ENCODE measurements at regions not wholly inside any gene's neighbourhood (a gene's known extent, or its start where the extent isn't known, plus 50 kb on each side); places are given as distances from the start of the nearest gene placed in this dataset.

- no peaks in the 10 kb centered on the region for H3K36me3 Mint-ChIP-seq
- no peaks in the 10 kb centered on the region for H3K9me3 Mint-ChIP-seq
- H3K4me1 Mint-ChIP-seq, result peaks cover 15% of the 10 kb centered on the region
- ATAC-seq (no peak; the same call in 1 of the 2 replicates), DNase-seq (ENCODE audit: low spot score) (no peak)
- H3K27ac Mint-ChIP-seq, result peak overlapping the region; percentile 87
- no peak for TF ChIP-seq HMGA2 (CRISPR knock-in tag; IDR thresholded peaks at IDR 0.05)
- TF ChIP-seq KAT7 (CRISPR knock-in tag; IDR thresholded peaks at IDR 0.05; ENCODE audit: borderline replicate concordance), result no peak
- no peak for TF ChIP-seq ZBTB21 (CRISPR knock-in tag; IDR thresholded peaks at IDR 0.05; ENCODE audit: borderline replicate concordance)
- TF ChIP-seq PREB (CRISPR knock-in tag; IDR thresholded peaks at IDR 0.05; ENCODE audit: borderline replicate concordance), result no peak
- TF ChIP-seq ESRRA (CRISPR knock-in tag; IDR thresholded peaks at IDR 0.05; ENCODE audit: borderline replicate concordance), result no peak
- TF ChIP-seq, protein P1, sequence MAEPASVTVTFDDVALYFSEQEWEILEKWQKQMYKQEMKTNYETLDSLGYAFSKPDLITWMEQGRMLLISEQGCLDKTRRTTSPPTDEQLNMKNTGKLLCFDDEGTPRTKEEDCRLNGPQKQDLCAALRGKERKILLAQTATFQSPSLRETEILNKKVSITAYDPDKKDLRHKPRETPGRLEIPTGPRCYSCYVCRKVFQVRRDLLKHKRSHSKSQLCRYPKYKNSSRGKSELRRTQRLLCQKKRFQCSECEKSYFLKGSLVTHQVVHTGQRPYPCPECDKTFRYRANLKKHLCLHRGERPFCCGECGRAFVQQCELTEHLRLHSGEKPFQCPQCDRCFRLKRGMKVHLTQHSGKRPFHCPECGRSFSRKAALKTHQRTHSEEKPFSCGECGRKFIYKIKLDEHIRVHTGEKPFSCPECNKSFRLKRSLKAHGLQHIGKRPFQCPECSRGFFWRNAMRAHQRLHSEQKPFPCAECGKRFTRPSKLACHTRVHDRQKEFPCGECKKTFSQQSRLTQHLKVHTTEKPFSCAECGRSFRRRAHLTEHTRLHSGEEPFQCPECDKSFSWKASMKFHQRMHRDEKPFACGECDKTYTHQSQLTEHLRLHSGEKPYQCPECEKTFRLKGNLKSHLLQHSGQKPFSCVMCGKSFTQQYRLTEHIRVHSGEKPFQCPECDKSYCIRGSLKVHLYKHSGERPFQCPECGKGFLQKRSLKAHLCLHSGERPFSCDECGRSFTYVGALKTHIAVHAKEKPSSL (CRISPR knock-in tag; conservative IDR thresholded peaks at IDR 0.05), result no peak
- CTCF ChIA-PET, result no interaction called here
- POLR2A ChIA-PET, result no interaction called here
- no peak overlapping the region for H3K4me3 Mint-ChIP-seq
- no peaks in the 10 kb centered on the region for H3K27me3 Mint-ChIP-seq (ENCODE audit: low read depth)
Measured at GRCh38 chr5:98301547-98301946, 471.9 kb upstream of the RGMB start.

- Mint-ChIP-seq H3K9me3 (no peaks in the 10 kb centered on the region), H3K4me1 (peaks cover 16% of the 10 kb centered on the region), H3K27me3 (ENCODE audit: low read depth) (no peaks in the 10 kb centered on the region), H3K4me3 (no peak overlapping the region), H3K27ac (no peak overlapping the region), H3K36me3 (no peaks in the 10 kb centered on the region)
- DNase-seq (ENCODE audit: low spot score) (no peak), ATAC-seq (no peak)
- TF ChIP-seq, protein P2, sequence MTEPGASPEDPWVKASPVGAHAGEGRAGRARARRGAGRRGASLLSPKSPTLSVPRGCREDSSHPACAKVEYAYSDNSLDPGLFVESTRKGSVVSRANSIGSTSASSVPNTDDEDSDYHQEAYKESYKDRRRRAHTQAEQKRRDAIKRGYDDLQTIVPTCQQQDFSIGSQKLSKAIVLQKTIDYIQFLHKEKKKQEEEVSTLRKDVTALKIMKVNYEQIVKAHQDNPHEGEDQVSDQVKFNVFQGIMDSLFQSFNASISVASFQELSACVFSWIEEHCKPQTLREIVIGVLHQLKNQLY (CRISPR knock-in tag; IDR thresholded peaks at IDR 0.05), result no peak
- no peak for TF ChIP-seq NR2C2 (CRISPR knock-in tag; IDR thresholded peaks at IDR 0.05)
- ChIA-PET POLR2A (no interaction called here), CTCF (interaction anchor here (1.0 kb wide), 1 partner anchor 461 kb away, joined by 4 read pairs; no protein-coding TSS in a partner anchor)
Measured at GRCh38 chr5:98307811-98308210, 465.7 kb upstream of the RGMB start.

- H3K9me3 Mint-ChIP-seq, result no peaks in the 10 kb centered on the region
- CTCF ChIA-PET, result interaction anchor here (0.7 to 1.0 kb wide), 2 partner anchors 112 to 461 kb away, joined by 4 to 5 read pairs; no protein-coding TSS in a partner anchor
- H3K4me1 Mint-ChIP-seq, result peaks cover 16% of the 10 kb centered on the region
- DNase-seq (ENCODE audit: low spot score), result no peak
- TF ChIP-seq, protein P3, sequence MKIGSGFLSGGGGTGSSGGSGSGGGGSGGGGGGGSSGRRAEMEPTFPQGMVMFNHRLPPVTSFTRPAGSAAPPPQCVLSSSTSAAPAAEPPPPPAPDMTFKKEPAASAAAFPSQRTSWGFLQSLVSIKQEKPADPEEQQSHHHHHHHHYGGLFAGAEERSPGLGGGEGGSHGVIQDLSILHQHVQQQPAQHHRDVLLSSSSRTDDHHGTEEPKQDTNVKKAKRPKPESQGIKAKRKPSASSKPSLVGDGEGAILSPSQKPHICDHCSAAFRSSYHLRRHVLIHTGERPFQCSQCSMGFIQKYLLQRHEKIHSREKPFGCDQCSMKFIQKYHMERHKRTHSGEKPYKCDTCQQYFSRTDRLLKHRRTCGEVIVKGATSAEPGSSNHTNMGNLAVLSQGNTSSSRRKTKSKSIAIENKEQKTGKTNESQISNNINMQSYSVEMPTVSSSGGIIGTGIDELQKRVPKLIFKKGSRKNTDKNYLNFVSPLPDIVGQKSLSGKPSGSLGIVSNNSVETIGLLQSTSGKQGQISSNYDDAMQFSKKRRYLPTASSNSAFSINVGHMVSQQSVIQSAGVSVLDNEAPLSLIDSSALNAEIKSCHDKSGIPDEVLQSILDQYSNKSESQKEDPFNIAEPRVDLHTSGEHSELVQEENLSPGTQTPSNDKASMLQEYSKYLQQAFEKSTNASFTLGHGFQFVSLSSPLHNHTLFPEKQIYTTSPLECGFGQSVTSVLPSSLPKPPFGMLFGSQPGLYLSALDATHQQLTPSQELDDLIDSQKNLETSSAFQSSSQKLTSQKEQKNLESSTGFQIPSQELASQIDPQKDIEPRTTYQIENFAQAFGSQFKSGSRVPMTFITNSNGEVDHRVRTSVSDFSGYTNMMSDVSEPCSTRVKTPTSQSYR (CRISPR knock-in tag; IDR thresholded peaks at IDR 0.05), result no peak
- TF ChIP-seq IRF2 (CRISPR knock-in tag; IDR thresholded peaks at IDR 0.05; ENCODE audit: borderline replicate concordance, low read depth), result no peak
- no peak for ATAC-seq
- H3K27me3 Mint-ChIP-seq (ENCODE audit: low read depth), result no peaks in the 10 kb centered on the region
- no peak overlapping the region for H3K4me3 Mint-ChIP-seq
- POLR2A ChIA-PET, result interaction anchor here (0.7 kb wide), 1 partner anchor 640 kb away, joined by 5 read pairs; no protein-coding TSS in a partner anchor
- no peaks in the 10 kb centered on the region for H3K36me3 Mint-ChIP-seq
- H3K27ac Mint-ChIP-seq, result no peak overlapping the region
Measured at GRCh38 chr5:98308231-98308630, 465.2 kb upstream of the RGMB start.

DNA sequence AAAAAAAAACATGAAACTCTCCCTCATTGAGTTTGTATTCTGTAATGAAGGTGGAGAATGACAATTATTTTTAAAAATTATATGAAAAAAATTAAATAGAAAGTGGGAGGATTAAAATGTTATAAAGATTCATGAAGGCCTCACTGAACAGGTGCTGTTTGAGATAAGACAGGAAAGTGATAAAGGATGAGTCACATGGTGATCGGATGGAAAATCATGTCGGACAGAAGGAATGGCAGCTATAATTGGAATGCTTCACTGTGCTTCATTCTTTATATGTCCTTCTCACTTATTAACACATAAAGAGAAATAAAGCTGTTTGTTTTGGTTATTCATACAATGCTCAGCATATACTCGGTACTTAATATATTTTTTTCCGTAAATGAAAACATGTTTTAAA is 464.5 kb upstream of the RGMB start:
- DNase-seq (ENCODE audit: low spot score), result no peak
- Mint-ChIP-seq H3K27ac (no peak overlapping the region), H3K4me1 (peaks cover 16% of the 10 kb centered on the region), H3K9me3 (no peaks in the 10 kb centered on the region), H3K36me3 (no peaks in the 10 kb centered on the region), H3K27me3 (ENCODE audit: low read depth) (no peaks in the 10 kb centered on the region), H3K4me3 (no peak overlapping the region)
- CTCF ChIA-PET, result interaction anchor here (0.7 kb wide), 1 partner anchor 112 kb away, joined by 5 read pairs; no protein-coding TSS in a partner anchor
- ATAC-seq, result no peak
- POLR2A ChIA-PET, result interaction anchor here (0.7 kb wide), 1 partner anchor 640 kb away, joined by 5 read pairs; no protein-coding TSS in a partner anchor
- TF ChIP-seq EMX1 (CRISPR knock-in tag; IDR thresholded peaks at IDR 0.05) (no peak), ZBTB43 (CRISPR knock-in tag; IDR thresholded peaks at IDR 0.05) (no peak), MYBL2 (CRISPR knock-in tag; IDR thresholded peaks at IDR 0.05) (no peak), USF2 (CRISPR knock-in tag; IDR thresholded peaks at IDR 0.05) (no peak), ESRRA (CRISPR knock-in tag; IDR thresholded peaks at IDR 0.05; ENCODE audit: borderline replicate concordance) (no peak)
- TF ChIP-seq, protein P4, sequence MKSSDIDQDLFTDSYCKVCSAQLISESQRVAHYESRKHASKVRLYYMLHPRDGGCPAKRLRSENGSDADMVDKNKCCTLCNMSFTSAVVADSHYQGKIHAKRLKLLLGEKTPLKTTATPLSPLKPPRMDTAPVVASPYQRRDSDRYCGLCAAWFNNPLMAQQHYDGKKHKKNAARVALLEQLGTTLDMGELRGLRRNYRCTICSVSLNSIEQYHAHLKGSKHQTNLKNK (CRISPR knock-in tag; IDR thresholded peaks at IDR 0.05), result no peak
- TF ChIP-seq, protein P5, sequence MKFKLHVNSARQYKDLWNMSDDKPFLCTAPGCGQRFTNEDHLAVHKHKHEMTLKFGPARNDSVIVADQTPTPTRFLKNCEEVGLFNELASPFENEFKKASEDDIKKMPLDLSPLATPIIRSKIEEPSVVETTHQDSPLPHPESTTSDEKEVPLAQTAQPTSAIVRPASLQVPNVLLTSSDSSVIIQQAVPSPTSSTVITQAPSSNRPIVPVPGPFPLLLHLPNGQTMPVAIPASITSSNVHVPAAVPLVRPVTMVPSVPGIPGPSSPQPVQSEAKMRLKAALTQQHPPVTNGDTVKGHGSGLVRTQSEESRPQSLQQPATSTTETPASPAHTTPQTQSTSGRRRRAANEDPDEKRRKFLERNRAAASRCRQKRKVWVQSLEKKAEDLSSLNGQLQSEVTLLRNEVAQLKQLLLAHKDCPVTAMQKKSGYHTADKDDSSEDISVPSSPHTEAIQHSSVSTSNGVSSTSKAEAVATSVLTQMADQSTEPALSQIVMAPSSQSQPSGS (CRISPR knock-in tag; IDR thresholded peaks at IDR 0.05; ENCODE audit: borderline replicate concordance, low read depth), result no peak
- TF ChIP-seq, protein P2 (CRISPR knock-in tag; IDR thresholded peaks at IDR 0.05), result no peak

Data from WTC11 (cell line).